ENCODE measurements at regions not wholly inside any gene's neighbourhood (a gene's known extent, or its start where the extent isn't known, plus 50 kb on each side); places are given as distances from the start of the nearest gene placed in this dataset.

GRCh38 chr2:204129591-204130294, 193.2 kb downstream of the ICOS start:
- TF ChIP-seq CTCF (IDR thresholded peaks at IDR 0.05; ENCODE audit: poor library complexity) (no peak), EZH2 (IDR thresholded peaks at IDR 0.05; ENCODE audit: borderline replicate concordance) (no peak), EZH2phosphoT487 (IDR thresholded peaks at IDR 0.05; ENCODE audit: low read depth, severe bottlenecking, unreplicated experiment) (no peak)
